SK-N-MC (cell line): ENCODE measurements at regions not wholly inside any gene's neighbourhood (a gene's known extent, or its start where the extent isn't known, plus 50 kb on each side); places are given as distances from the start of the nearest gene placed in this dataset.

Experiments used
- DNase-seq: peaks from one replicate; pipeline ENCODE4 v3.0.0-alpha.2; 2011; ENCODE audit warnings: low read depth, low spot score
- H3K27ac ChIP-seq: fragments of 200-600 bp; sonication (generic); 2 replicates; pipeline ENCODE4 v1.5.1; 2016; ENCODE audit warnings: mixed run types
- H3K36me3 ChIP-seq: fragments of 200-600 bp; sonication (generic); 2 replicates; pipeline ENCODE4 v1.6.1; 2017; ENCODE audit warnings: antibody characterized with exemption, low read length, mixed read lengths; ENCODE audit not compliant: insufficient read depth
- H3K4me3 ChIP-seq: fragments of 200-600 bp; sonication (generic); 2 replicates; pipeline ENCODE4 v1.5.1; 2016
- H3K9ac ChIP-seq: fragments of 200-600 bp; sonication (generic); 2 replicates; pipeline ENCODE4 v1.8.0; 2017; ENCODE audit warnings: mixed run types, mixed read lengths; ENCODE audit not compliant: insufficient read length
- H3K9me3 ChIP-seq: fragments of 200-600 bp; sonication (generic); 2 replicates; pipeline ENCODE4 v1.6.1; 2017; ENCODE audit warnings: low read depth, mild to moderate bottlenecking, antibody characterized with exemption, low read length, moderate library complexity, mixed read lengths
- EZH2 ChIP-seq: fragments of 200-600 bp; sonication (generic); IDR thresholded peaks from one replicate; pipeline ENCODE4 v1.6.1; 2017; ENCODE audit warnings: antibody characterized with exemption
- FOXP2 ChIP-seq: optimal IDR thresholded peaks from 2 replicates; pipeline ENCODE3; 2011; ENCODE audit warnings: mild to moderate bottlenecking, moderate library complexity; ENCODE audit not compliant: insufficient read depth; ENCODE audit errors: extremely low read length, control extremely low read depth
- POLR2AphosphoS5 ChIP-seq: IDR thresholded peaks from 2 replicates; pipeline ENCODE4 v1.6.1; 2012; ENCODE audit warnings: mild to moderate bottlenecking, low read depth, low read length, borderline replicate concordance

- DNase-seq: no peak
Measured at GRCh38 chr7:16356301-16356958, 64.9 kb downstream of the CRPPA start.

GRCh38 chr7:16354573-16354972, 66.8 kb downstream of the CRPPA start:
- Histone ChIP-seq H3K36me3 (no peaks in the 10 kb centered on the region), H3K9me3 (peaks cover 2% of the 10 kb centered on the region; the same call in 1 of the 2 replicates), H3K9ac (no peak overlapping the region), H3K4me3 (no peak overlapping the region), H3K27ac (no peak overlapping the region)
- no peak for TF ChIP-seq POLR2AphosphoS5
- DNase-seq: no peak

More at GRCh38 chr7:16356301-16356958, 64.9 kb downstream of the CRPPA start:
- TF ChIP-seq FOXP2 (no peak), EZH2 (no peak), POLR2AphosphoS5 (no peak)
- H3K36me3 ChIP-seq: no peaks in the 10 kb centered on the region
- H3K9me3 ChIP-seq: no peaks in the 10 kb centered on the region
- H3K9ac ChIP-seq: no peak overlapping the region
- H3K4me3 ChIP-seq: peak overlapping the region; percentile 44
- H3K27ac ChIP-seq: peak overlapping the region; percentile 69; the same call in 1 of the 2 replicates

- Histone ChIP-seq H3K4me3 (no peak overlapping the region), H3K9ac (no peak overlapping the region), H3K27ac (no peak overlapping the region), H3K36me3 (no peaks in the 10 kb centered on the region), H3K9me3 (peaks cover 2% of the 10 kb centered on the region; the same call in 1 of the 2 replicates)
- no peak for TF ChIP-seq POLR2AphosphoS5
- no peak for TF ChIP-seq FOXP2
- no peak for TF ChIP-seq EZH2
- no peak for DNase-seq
Measured at GRCh38 chr7:16353226-16353625, 68.1 kb downstream of the CRPPA start.

- no peaks in the 10 kb centered on the region for H3K36me3 ChIP-seq
- no peak overlapping the region for H3K4me3 ChIP-seq
- H3K9ac ChIP-seq: no peak overlapping the region
- H3K9me3 ChIP-seq: peaks cover 2% of the 10 kb centered on the region; the same call in 1 of the 2 replicates
- H3K27ac ChIP-seq: no peak overlapping the region
- no peak for TF ChIP-seq POLR2AphosphoS5
- no peak for TF ChIP-seq FOXP2
- TF ChIP-seq EZH2: no peak
- DNase-seq: no peak
Measured at GRCh38 chr7:16350634-16351033, 70.7 kb downstream of the CRPPA start.

- no peak overlapping the region for H3K9ac ChIP-seq
- no peak overlapping the region for H3K4me3 ChIP-seq
- H3K36me3 ChIP-seq: no peaks in the 10 kb centered on the region
- DNase-seq: no peak
- H3K27ac ChIP-seq: no peak overlapping the region
- TF ChIP-seq EZH2 (no peak), FOXP2 (no peak), POLR2AphosphoS5 (no peak)
- peaks cover 7% of the 10 kb centered on the region; the same call in 1 of the 2 replicates for H3K9me3 ChIP-seq
Measured at GRCh38 chr7:16348251-16348650, 73.1 kb downstream of the CRPPA start.

- no peaks in the 10 kb centered on the region for H3K36me3 ChIP-seq
- no peak overlapping the region for H3K9ac ChIP-seq
- no peak overlapping the region for H3K4me3 ChIP-seq
- H3K9me3 ChIP-seq: peaks cover 7% of the 10 kb centered on the region; the same call in 1 of the 2 replicates
- TF ChIP-seq FOXP2 (no peak), POLR2AphosphoS5 (no peak), EZH2 (no peak)
- no peak overlapping the region for H3K27ac ChIP-seq
- no peak for DNase-seq
Measured at GRCh38 chr7:16347827-16348192, 73.5 kb downstream of the CRPPA start.

- TF ChIP-seq EZH2: no peak
- Histone ChIP-seq H3K9ac (no peak overlapping the region), H3K36me3 (no peaks in the 10 kb centered on the region), H3K27ac (no peak overlapping the region), H3K9me3 (peaks cover 7% of the 10 kb centered on the region; the same call in 1 of the 2 replicates), H3K4me3 (no peak overlapping the region)
- no peak for DNase-seq
Measured at GRCh38 chr7:16347066-16347826, 74.1 kb downstream of the CRPPA start.

GRCh38 chr7:16345979-16346958, 75.1 kb downstream of the CRPPA start:
- no peak overlapping the region for H3K27ac ChIP-seq
- H3K9me3 ChIP-seq: peaks cover 7% of the 10 kb centered on the region; the same call in 1 of the 2 replicates
- H3K9ac ChIP-seq: no peak overlapping the region
- H3K4me3 ChIP-seq: no peak overlapping the region
- H3K36me3 ChIP-seq: no peaks in the 10 kb centered on the region
- TF ChIP-seq POLR2AphosphoS5 (no peak), FOXP2 (no peak), EZH2 (no peak)
- no peak for DNase-seq
